ENCODE measurements at regions not wholly inside any gene's neighbourhood (a gene's known extent, or its start where the extent isn't known, plus 50 kb on each side); places are given as distances from the start of the nearest gene placed in this dataset.

DNA sequence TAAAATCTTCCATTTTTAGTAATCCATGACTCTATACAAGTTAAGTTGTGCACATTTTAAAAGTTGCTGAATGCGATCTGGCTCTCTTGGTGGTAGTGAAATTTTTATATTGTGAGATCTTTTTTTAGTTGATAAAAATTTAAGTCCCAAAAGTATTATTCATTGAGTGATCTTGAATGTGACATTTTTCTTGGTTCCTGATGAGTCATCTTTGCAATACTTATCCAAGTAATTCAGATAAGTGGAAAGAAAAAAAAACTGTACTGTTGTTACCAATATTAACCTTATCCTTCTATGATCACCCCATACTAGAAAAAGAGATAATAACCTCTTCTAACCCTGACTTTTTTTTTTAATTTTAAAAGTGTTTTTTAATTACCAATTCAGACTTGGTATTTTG, 601.3 kb downstream of the PSAT1 start:
- H3K27ac ChIP-seq = no peak overlapping the region
- no peak for TF ChIP-seq ZFX (IDR thresholded peaks at IDR 0.05)
- TF ChIP-seq, protein P1, sequence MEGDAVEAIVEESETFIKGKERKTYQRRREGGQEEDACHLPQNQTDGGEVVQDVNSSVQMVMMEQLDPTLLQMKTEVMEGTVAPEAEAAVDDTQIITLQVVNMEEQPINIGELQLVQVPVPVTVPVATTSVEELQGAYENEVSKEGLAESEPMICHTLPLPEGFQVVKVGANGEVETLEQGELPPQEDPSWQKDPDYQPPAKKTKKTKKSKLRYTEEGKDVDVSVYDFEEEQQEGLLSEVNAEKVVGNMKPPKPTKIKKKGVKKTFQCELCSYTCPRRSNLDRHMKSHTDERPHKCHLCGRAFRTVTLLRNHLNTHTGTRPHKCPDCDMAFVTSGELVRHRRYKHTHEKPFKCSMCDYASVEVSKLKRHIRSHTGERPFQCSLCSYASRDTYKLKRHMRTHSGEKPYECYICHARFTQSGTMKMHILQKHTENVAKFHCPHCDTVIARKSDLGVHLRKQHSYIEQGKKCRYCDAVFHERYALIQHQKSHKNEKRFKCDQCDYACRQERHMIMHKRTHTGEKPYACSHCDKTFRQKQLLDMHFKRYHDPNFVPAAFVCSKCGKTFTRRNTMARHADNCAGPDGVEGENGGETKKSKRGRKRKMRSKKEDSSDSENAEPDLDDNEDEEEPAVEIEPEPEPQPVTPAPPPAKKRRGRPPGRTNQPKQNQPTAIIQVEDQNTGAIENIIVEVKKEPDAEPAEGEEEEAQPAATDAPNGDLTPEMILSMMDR (conservative IDR thresholded peaks at IDR 0.05) = no peak

DNA sequence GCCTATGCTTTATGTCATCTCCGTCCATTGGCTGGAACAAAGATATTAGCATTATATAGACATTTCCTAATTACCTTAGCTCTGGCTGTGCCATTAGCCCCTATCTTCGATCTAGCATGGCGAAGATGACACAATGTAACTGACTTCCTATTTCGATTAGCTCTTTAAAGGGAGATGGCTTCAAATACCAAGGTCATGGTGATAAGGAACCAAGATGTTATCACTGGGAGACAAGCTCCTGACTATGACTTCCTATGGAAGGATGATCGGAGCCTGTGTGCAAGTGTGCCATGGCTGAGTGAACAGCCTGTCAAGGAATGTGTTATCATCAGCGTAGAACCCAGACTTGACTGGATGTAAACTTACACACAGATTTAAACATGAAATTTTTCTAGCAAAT, 602.1 kb downstream of the PSAT1 start:
- H3K27ac ChIP-seq = no peak overlapping the region
- TF ChIP-seq ZFX (IDR thresholded peaks at IDR 0.05) = no peak
- TF ChIP-seq, protein P1 (conservative IDR thresholded peaks at IDR 0.05) = no peak

DNA sequence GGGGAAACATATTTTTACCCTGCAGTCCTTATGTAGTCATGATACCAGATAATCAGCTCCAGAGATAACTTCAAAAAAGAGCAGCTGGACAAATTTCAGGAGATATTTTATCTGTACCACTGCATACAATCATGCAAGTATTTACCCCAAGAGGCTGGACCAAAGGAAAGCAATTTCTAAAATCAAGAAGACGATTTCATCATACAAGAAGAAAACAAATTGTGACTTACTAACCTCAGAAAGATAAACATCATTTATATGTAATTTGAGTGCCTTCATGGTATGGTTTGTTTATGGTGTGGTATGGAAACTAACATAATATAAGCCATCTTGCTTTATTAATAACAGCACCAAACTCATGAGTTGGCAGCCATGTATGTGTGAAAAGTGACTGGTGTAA, 603.6 kb downstream of the PSAT1 start:
- TF ChIP-seq, protein P1 (conservative IDR thresholded peaks at IDR 0.05) = no peak
- no peak for TF ChIP-seq ZFX (IDR thresholded peaks at IDR 0.05)
- no peak overlapping the region for H3K27ac ChIP-seq

DNA sequence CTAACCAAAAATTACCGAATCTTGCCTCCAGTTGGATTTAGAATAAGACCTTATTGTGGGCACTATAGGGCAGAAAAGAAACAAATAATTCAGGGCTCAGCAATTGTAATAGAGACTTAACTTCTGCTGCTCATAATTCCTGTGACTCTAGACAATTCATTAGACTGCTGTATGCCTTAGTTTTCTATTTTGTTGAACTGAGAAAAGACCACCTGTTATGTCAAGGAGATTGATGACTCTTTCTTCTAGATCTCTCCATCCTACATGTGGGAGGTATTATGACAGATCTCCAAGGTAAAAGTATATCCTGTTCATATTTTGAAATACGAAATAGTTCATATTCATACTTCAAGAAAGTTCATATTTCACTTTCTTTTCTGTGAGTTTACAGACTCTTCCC, 605.1 kb downstream of the PSAT1 start:
- TF ChIP-seq, protein P1 (conservative IDR thresholded peaks at IDR 0.05) = no peak
- TF ChIP-seq ZFX (IDR thresholded peaks at IDR 0.05) = no peak
- no peak overlapping the region for H3K27ac ChIP-seq

DNA sequence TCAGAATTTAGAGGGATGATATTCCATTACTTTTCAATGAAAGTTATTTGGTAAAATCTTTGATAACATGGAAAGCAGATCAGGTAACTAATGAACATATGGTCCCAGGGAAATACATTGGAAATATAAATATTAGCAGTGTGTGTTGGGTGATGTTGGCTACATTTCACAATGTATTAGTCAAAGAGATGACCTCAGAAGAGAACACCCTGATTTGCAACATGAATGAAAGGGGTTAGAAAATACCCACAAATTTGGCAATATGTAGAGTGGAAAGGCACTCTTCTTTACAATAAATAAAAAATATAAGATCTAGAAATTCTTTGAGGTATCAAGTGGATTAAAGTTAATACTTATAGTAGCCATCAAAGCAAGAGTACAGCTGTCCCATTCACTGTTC, 606.7 kb downstream of the PSAT1 start:
- TF ChIP-seq ZFX (IDR thresholded peaks at IDR 0.05) = no peak
- TF ChIP-seq, protein P1 (conservative IDR thresholded peaks at IDR 0.05) = no peak
- no peak overlapping the region for H3K27ac ChIP-seq

DNA sequence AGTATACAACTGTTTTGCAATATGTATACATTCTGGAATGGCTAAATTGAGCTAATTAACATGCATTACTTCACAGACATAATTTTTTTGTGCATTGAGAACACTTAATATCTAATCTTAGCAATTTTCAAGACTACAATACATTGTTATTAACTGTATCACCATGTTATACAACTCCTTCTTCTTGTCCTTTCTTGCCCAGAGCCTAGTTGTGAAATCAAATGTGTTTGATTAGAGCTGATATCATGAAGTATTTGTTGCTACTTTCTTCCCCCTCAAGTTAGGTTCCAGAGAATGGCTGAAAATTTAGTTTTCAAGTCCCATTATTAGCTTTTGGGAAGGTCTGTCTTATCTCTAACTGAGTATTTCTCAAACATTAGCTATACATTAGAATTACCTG, 607.8 kb downstream of the PSAT1 start:
- no peak for TF ChIP-seq ZFX (IDR thresholded peaks at IDR 0.05)
- TF ChIP-seq, protein P1 (conservative IDR thresholded peaks at IDR 0.05) = no peak
- H3K27ac ChIP-seq = no peak overlapping the region

DNA sequence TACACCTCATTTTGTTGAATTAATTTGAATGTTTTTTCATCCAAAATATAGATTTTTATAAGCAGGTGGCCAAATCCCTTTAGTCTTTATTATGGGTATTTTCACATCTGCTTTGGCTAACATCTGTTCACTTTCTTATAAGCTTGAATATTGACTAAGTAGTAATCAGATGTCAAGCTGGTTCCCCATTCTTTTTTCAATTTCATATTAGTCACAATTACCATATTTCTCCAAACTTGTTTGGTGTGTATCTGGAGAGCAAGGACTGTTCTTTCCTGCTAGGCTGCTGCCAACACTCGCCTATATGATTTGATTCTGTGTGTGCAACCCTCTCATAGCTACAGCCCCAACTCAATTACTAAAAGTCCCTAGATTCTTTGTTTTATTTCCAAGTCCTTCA, 608.5 kb downstream of the PSAT1 start:
- no peak overlapping the region for H3K27ac ChIP-seq
- TF ChIP-seq, protein P1 (conservative IDR thresholded peaks at IDR 0.05) = no peak
- TF ChIP-seq ZFX (IDR thresholded peaks at IDR 0.05) = no peak
